PC-9 (cell line): ENCODE measurements at regions not wholly inside any gene's neighbourhood (a gene's known extent, or its start where the extent isn't known, plus 50 kb on each side); places are given as distances from the start of the nearest gene placed in this dataset.

Experiments
- CTCF ChIP-seq: fragments of 200-600 bp; sonication (generic); conservative IDR thresholded peaks from 2 replicates; pipeline ENCODE4 v1.6.1; 2017; ENCODE audit warnings: mixed run types, antibody characterized with exemption, mild to moderate bottlenecking, moderate library complexity
- EZH2 ChIP-seq: fragments of 200-600 bp; sonication (generic); IDR thresholded peaks from 2 replicates; pipeline ENCODE4 v1.8.0; 2017; ENCODE audit warnings: antibody characterized with exemption, low read depth

DNA sequence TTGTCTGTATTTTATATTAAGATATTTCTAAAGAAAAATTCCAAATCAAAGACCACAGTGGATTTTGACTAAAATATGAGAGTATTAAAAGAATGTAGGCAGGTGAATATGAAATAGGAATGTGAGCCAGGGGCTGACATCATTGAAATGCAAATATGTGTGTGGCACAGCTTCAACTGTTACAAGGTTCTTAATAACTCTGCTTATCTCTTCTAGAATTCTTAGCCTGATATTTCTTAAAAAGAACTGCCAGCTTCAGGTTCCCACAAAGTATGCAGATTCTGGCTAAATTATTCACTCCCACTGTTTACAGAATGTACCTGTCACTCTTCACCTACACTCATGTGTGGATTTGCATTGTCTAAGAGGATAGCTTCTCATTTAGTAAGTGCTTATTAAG is 274.4 kb downstream of the DIRAS2 start:
- TF ChIP-seq CTCF: no peak
- no peak for TF ChIP-seq EZH2
